Memory B cell (primary cell): ENCODE measurements at regions not wholly inside any gene's neighbourhood (a gene's known extent, or its start where the extent isn't known, plus 50 kb on each side); places are given as distances from the start of the nearest gene placed in this dataset.

ENCODE experiments used
- ATAC-seq: fragments of 150-1000 bp; cut with Tn5 transposase; 2 replicates; pipeline ENCODE4 v1.10.0; 2021; ENCODE audit warnings: low read depth, mild to moderate bottlenecking, moderate library complexity
- DNase-seq, 2 donors: peaks; one replicate each; pipeline ENCODE4 v3.0.0; 2022; ENCODE audit warnings: low spot score in 2 of 2
- H3K27ac Mint-ChIP-seq: one replicate; pipeline ENCODE4 v1.8.0; 2022; ENCODE audit warnings: mild to moderate bottlenecking, moderate library complexity, mixed read lengths
- H3K27me3 Mint-ChIP-seq: one replicate; pipeline ENCODE4 v1.8.0; 2022; ENCODE audit warnings: mixed read lengths
- H3K36me3 Mint-ChIP-seq: one replicate; pipeline ENCODE4 v1.8.0; 2022; ENCODE audit warnings: mild to moderate bottlenecking, mixed read lengths
- H3K4me1 Mint-ChIP-seq: one replicate; pipeline ENCODE4 v1.8.0; 2022; ENCODE audit warnings: mixed read lengths
- H3K4me3 Mint-ChIP-seq: one replicate; pipeline ENCODE4 v1.8.0; 2022; ENCODE audit warnings: mild to moderate bottlenecking, moderate library complexity, mixed read lengths
- H3K9me3 Mint-ChIP-seq: one replicate; pipeline ENCODE4 v1.8.0; 2022; ENCODE audit warnings: mixed read lengths

DNA sequence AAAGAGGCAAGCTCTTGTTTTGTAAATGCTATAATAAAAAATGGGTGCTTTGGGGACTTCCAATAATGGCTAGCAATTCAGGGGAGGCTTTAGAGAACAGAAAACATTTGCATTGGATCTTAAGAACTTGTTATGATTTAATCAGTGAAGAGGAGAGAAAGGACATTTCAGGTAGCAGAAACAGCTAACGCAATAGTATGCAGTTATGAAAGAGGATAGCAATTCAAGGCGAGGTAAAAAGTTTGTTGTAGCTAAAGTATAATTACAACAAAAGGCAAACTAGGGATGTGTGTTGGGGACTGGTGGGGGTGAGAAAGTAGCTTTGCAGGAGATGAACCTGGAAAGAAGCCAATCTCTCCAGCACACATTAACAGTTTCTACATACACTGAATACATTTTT lies 558.7 kb upstream of the SEMA6D start:
- Mint-ChIP-seq H3K4me1 (no peaks in the 10 kb centered on the region), H3K27ac (no peak overlapping the region), H3K9me3 (peaks cover 3% of the 10 kb centered on the region), H3K27me3 (no peaks in the 10 kb centered on the region), H3K4me3 (no peak overlapping the region), H3K36me3 (no peaks in the 10 kb centered on the region)
- DNase-seq (no peak), ATAC-seq (no peak)

- Mint-ChIP-seq H3K27ac (no peak overlapping the region), H3K4me3 (no peak overlapping the region), H3K36me3 (no peaks in the 10 kb centered on the region), H3K27me3 (no peaks in the 10 kb centered on the region), H3K9me3 (peaks cover 3% of the 10 kb centered on the region), H3K4me1 (no peaks in the 10 kb centered on the region)
- DNase-seq (no peak), ATAC-seq (no peak)
Measured at GRCh38 chr15:47177177-47177576, 540.1 kb upstream of the SEMA6D start.

DNA sequence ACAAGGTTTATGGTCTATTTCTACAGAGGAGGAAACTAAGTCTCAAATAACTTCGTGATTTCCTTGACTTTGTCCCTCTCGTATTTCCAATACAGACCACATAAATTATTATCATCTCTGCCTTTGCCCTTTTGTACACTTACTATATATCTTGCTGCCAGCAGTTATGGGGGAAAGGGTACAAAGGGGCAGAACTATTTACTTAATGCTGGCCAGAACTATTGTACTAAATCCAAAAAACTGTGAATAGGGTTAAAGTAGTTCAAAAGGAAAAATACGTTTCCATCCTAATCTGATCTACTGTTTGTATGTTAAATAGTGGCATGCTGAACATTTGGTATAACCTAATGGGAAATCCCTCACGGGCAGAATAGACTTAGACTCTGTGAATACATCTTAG lies 537.3 kb upstream of the SEMA6D start:
- H3K36me3 Mint-ChIP-seq = no peaks in the 10 kb centered on the region
- no peak overlapping the region for H3K4me3 Mint-ChIP-seq
- DNase-seq (no peak), ATAC-seq (no peak)
- H3K4me1 Mint-ChIP-seq = no peaks in the 10 kb centered on the region
- H3K27me3 Mint-ChIP-seq = peaks cover 9% of the 10 kb centered on the region
- H3K9me3 Mint-ChIP-seq = peaks cover 3% of the 10 kb centered on the region
- no peak overlapping the region for H3K27ac Mint-ChIP-seq

- ATAC-seq = no peak
- Mint-ChIP-seq H3K4me3 (no peak overlapping the region), H3K27me3 (peaks cover 9% of the 10 kb centered on the region), H3K4me1 (no peaks in the 10 kb centered on the region), H3K9me3 (peaks cover 3% of the 10 kb centered on the region), H3K36me3 (no peaks in the 10 kb centered on the region), H3K27ac (no peak overlapping the region)
- DNase-seq = no peak
Measured at GRCh38 chr15:47182818-47183217, 534.5 kb upstream of the SEMA6D start.

- no peak for DNase-seq
- H3K4me1 Mint-ChIP-seq = no peaks in the 10 kb centered on the region
- peaks cover 3% of the 10 kb centered on the region for H3K9me3 Mint-ChIP-seq
- no peak for ATAC-seq
- peak overlapping the region; percentile 54 for H3K4me3 Mint-ChIP-seq
- peaks cover 9% of the 10 kb centered on the region for H3K27me3 Mint-ChIP-seq
- H3K27ac Mint-ChIP-seq = no peak overlapping the region
- H3K36me3 Mint-ChIP-seq = no peaks in the 10 kb centered on the region
Measured at GRCh38 chr15:47184003-47184907, 533.0 kb upstream of the SEMA6D start.

- no peak for ATAC-seq
Measured at GRCh38 chr15:47184908-47185801, 532.1 kb upstream of the SEMA6D start.

DNA sequence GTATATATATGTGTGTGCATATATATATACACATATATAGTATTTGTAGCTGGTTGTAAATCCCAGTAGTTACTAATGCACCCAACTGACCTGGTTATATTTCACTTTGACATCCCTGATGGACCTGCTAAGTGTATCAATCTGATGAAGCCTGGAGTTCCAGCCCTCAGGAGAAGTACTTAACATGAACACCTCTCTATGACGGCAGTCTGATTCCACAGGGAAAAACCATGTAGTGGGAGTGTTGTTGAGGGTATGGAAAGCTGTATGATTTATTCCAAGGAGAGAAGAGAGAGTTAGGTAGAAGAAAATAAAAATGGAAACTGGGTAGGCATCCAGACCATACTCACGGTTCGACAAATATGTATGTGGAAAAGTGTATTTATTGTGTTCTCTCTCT lies 531.2 kb upstream of the SEMA6D start:
- H3K4me1 Mint-ChIP-seq = no peaks in the 10 kb centered on the region
- no peak overlapping the region for H3K4me3 Mint-ChIP-seq
- H3K36me3 Mint-ChIP-seq = no peaks in the 10 kb centered on the region
- no peak for ATAC-seq
- H3K27me3 Mint-ChIP-seq = peaks cover 9% of the 10 kb centered on the region
- peaks cover 3% of the 10 kb centered on the region for H3K9me3 Mint-ChIP-seq
- H3K27ac Mint-ChIP-seq = no peak overlapping the region
- DNase-seq = no peak

More at GRCh38 chr15:47184908-47185801, 532.1 kb upstream of the SEMA6D start:
- H3K4me3 Mint-ChIP-seq = peak overlapping the region; percentile 32
- peaks cover 3% of the 10 kb centered on the region for H3K9me3 Mint-ChIP-seq
- H3K4me1 Mint-ChIP-seq = no peaks in the 10 kb centered on the region
- H3K27ac Mint-ChIP-seq = no peak overlapping the region
- peaks cover 9% of the 10 kb centered on the region for H3K27me3 Mint-ChIP-seq
- no peaks in the 10 kb centered on the region for H3K36me3 Mint-ChIP-seq
- DNase-seq = no peak

- no peak for DNase-seq
- Mint-ChIP-seq H3K27ac (no peak overlapping the region), H3K4me3 (no peak overlapping the region), H3K36me3 (no peaks in the 10 kb centered on the region), H3K9me3 (no peaks in the 10 kb centered on the region), H3K27me3 (peaks cover under 1% of the 10 kb centered on the region), H3K4me1 (no peaks in the 10 kb centered on the region)
- no peak for ATAC-seq
Measured at GRCh38 chr15:47188758-47189507, 528.4 kb upstream of the SEMA6D start.

DNA sequence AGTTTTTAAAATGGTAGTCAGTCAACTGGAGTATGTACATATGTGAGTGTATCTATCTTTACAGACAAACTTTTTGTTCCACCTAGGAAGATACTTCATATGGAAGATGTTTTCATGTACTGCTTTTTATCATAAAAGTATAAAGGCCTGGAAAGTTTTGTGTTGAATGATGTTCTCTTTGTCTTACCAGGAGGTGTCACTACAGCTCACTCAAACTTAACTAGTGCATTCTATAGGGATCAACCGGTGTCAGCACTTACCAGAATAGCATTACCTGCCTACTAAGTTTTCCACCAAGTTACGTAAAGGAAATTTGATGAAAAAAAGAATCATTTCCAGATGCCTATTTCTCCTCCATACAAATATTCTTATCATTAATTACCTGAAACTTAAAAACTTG lies 522.6 kb upstream of the SEMA6D start:
- Mint-ChIP-seq H3K4me1 (no peaks in the 10 kb centered on the region), H3K9me3 (no peaks in the 10 kb centered on the region), H3K36me3 (no peaks in the 10 kb centered on the region), H3K27me3 (no peaks in the 10 kb centered on the region), H3K27ac (no peak overlapping the region), H3K4me3 (no peak overlapping the region)
- ATAC-seq (no peak), DNase-seq (no peak)

DNA sequence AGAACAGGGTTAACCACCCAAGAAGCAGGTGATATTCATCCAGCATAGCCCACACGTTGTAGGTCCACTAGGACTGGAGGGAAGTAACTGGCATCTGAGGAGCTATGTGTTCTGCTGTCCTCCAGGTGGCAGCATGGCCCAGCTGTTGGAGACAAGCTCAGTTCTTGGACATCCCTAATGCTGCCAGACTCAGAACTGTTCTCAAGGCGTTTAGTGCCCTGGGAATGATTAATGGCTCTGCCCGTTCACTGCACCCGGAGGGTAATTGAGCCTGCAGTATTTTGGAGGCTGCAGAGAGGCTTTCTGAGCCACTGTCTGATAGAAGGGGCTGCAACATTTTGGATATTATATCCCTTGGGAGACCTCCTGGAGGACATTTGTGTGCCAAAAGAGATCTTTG lies 521.3 kb upstream of the SEMA6D start:
- peak; percentile 61 for ATAC-seq
- no peaks in the 10 kb centered on the region for H3K4me1 Mint-ChIP-seq
- H3K9me3 Mint-ChIP-seq = no peaks in the 10 kb centered on the region

GRCh38 chr15:47203993-47204392 lies 513.3 kb upstream of the SEMA6D start:
- H3K27ac Mint-ChIP-seq = no peak overlapping the region
- ATAC-seq = no peak
- no peak overlapping the region for H3K4me3 Mint-ChIP-seq
- no peaks in the 10 kb centered on the region for H3K27me3 Mint-ChIP-seq
- no peaks in the 10 kb centered on the region for H3K36me3 Mint-ChIP-seq
- no peaks in the 10 kb centered on the region for H3K4me1 Mint-ChIP-seq
- no peaks in the 10 kb centered on the region for H3K9me3 Mint-ChIP-seq
- DNase-seq = no peak

More for the DNA sequence above, 521.3 kb upstream of the SEMA6D start:
- Mint-ChIP-seq H3K4me3 (no peak overlapping the region), H3K27me3 (no peaks in the 10 kb centered on the region), H3K36me3 (no peaks in the 10 kb centered on the region), H3K27ac (no peak overlapping the region)
- DNase-seq = peak; percentile 24 to 29

- Mint-ChIP-seq H3K9me3 (no peaks in the 10 kb centered on the region), H3K27ac (no peak overlapping the region), H3K4me1 (no peaks in the 10 kb centered on the region), H3K4me3 (no peak overlapping the region), H3K36me3 (no peaks in the 10 kb centered on the region), H3K27me3 (no peaks in the 10 kb centered on the region)
- ATAC-seq (no peak), DNase-seq (no peak)
Measured at GRCh38 chr15:47206358-47206978, 510.8 kb upstream of the SEMA6D start.

DNA sequence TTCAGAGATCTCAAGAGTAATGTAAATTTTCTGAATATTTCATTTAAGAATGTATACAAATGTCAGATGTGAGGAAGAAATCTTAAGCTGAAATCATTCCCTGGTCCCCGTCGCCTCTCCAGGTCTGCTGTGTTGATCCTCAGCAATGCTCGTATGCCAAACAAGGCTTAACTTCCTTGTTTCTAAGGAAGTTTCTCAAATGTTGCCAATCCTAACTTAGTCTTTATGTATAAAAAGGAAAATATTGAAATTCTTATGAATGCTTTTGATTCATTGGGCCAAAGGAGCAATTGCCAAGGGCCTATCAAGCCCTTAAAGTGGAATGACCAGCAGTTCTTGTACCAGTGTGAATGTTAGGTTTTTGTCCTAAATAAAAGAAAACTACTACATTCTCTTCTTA lies 507.7 kb upstream of the SEMA6D start:
- ATAC-seq (no peak), DNase-seq (no peak)
- H3K4me3 Mint-ChIP-seq = no peak overlapping the region
- H3K9me3 Mint-ChIP-seq = no peaks in the 10 kb centered on the region
- H3K27me3 Mint-ChIP-seq = no peaks in the 10 kb centered on the region
- no peak overlapping the region for H3K27ac Mint-ChIP-seq
- H3K4me1 Mint-ChIP-seq = no peaks in the 10 kb centered on the region
- no peaks in the 10 kb centered on the region for H3K36me3 Mint-ChIP-seq
